HG03457 (cell line): ENCODE measurements at regions not wholly inside any gene's neighbourhood (a gene's known extent, or its start where the extent isn't known, plus 50 kb on each side); places are given as distances from the start of the nearest gene placed in this dataset.
"Not testable (repeated sequence)": the region's sequence is repeated elsewhere in the genome, so short reads cannot be mapped to it uniquely, and the experiment has no call there.

Experiments
- ATAC-seq: cut with Tn5 transposase; IDR thresholded peaks from one replicate; pipeline ENCODE4 v1.9.1; 2021; ENCODE audit warnings: moderate number of reproducible peaks; ENCODE audit not compliant: unreplicated experiment

DNA sequence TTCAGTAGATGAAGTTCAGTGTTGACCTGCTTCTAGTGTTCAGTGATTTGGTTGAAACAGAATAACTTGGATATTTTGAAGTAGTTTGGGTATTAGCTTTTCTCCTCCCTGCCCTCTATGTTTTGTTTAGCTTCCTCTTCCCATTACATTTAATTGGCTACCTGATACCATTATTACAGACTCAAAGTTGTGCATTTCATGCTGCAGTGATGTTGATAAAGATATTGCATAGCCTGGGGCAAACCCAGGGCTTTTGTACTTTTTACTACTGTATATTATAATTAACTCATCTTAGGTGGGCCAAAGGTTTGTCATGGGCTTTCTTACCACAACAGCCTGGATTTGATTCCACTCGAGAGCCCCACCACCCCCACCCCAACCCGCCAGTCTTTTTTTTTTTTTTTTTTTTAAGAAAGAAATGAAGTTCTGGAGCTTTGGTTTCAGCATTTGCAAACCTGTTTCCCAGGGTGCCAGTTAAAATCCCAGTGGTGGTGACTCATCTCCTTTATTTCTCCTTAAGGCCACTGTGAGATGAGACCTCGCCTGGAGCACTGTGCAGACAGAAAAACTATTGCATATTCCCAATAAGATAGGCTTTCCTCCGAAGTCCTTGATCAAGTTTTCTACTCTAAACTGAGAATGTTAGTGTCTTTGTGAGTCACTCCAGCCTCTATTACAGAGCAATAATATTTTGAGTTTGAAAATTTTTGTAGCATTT, 393.7 kb upstream of the FANCL start:
- no peak for ATAC-seq

DNA sequence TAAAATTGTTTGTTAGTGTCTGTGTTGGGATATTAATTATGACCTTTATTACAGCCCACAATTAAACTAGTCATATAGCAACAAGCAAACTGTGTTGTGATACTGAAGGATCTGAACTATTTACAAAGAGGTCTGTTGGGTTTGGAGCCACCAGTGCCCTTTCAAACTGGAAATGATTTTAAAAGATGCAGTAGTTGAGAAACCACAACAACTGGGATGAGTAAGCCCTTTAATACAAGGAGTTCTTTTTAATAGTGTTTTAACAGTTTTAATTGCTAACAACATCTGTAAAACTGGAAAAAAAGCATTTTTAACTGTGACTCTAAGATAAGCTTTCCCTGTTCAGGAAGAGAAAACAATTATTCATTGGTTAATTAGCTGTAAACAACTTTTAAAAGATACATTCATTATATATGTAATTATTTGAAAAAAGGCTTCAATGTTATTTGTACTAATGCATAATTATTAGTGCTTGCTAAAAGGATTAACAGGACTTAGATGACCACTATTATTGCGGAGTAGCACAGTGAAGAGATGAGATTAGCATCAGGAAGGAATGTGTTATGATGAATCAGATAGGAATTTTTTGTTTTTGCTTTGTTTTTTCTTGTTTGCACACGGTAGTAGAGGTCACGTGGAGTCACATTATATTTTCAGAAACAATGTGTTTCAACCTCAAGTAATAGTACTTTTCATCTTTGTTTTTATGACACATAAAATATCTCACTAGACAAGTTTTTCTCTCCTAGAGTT, 392.7 kb upstream of the FANCL start:
- ATAC-seq, result no peak

DNA sequence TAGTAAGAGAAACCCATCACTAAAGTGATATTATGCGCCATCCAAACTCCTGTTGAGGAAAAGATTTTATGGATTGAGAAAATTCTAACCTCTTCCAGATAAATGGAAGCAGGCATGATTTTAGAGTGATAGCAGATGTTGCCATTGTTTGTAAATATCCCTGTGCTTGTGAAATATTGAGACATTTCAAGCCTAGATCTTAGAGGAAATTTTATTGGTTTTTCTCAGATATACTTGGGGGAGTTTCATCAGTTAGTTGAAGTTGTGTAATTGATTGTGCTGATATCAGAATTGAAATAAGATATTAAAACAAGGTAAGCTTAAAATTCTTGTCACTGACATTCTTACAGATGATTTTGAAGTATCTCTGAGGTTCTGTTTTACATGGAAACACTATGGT, 390.9 kb upstream of the FANCL start:
- ATAC-seq, result no peak

GRCh38 chr2:58629545-58630119, 388.5 kb upstream of the FANCL start:
- ATAC-seq, result no peak

GRCh38 chr2:58620896-58621295, 379.8 kb upstream of the FANCL start:
- no peak for ATAC-seq

GRCh38 chr2:58620093-58620492, 379.0 kb upstream of the FANCL start:
- ATAC-seq, result no peak

DNA sequence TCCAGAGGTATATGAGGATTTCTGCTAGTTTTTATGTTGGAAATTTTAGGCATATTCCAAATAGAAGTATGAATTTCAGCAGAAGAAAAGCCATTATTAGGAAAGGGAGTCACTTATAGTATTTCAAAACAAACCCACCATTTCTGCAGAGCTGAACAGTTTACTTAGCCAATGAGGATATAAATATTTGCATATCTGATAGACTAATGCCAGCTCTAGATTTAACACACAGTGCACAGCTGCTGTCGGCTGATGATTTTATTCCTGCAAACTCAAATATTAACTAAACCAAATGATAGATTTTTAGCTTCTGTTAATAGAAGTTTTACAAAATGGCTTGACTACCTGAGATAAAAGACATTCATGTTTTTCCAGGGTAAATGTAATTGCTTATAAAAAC, 375.8 kb upstream of the FANCL start:
- no peak for ATAC-seq

DNA sequence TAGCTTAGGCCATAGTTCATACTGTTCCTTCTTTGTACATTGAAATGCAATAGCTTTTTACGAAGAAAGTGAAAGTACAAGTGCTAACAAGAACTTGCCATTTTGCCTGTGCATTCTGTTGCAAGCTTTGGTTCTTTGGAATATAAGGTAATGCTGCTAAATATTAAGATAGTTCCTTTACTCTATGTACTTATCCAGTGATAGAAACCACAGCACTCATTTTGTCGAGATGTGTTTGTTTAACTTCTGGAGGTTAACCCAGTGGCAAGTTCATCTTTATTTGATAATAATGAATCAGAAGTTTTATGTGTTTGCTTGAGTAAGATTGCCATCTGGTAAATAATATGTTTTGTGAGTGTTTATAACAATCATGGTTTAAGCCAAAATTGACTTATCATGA, 373.1 kb upstream of the FANCL start:
- no peak for ATAC-seq

DNA sequence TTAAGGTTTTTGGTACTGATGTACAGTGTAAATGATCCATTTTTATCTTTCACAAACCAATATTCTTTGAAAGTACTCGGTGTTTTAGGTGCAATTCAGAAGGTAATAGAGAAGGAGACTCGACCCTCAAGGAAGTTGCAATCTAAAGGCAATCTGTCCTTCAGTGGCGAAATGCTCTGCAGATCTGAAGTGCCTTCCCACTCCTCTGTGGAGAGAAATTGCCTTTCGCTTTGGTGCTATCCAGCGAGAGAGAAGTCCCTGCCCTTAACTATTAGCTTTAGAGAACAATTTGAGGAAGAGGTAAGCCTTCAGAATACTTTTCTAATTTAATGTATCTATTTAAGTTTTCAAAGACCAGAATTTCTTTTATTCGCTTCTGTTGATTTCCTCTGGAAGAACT, 371.8 kb upstream of the FANCL start:
- ATAC-seq, result no peak

- ATAC-seq, result no peak
These were observed 368.2 kb upstream of the FANCL start for GRCh38 chr2:58609326-58609725.

GRCh38 chr2:58608146-58608545, 367.0 kb upstream of the FANCL start:
- ATAC-seq, result no peak

- ATAC-seq, result no peak
These were observed 366.3 kb upstream of the FANCL start for GRCh38 chr2:58607448-58607847.

DNA sequence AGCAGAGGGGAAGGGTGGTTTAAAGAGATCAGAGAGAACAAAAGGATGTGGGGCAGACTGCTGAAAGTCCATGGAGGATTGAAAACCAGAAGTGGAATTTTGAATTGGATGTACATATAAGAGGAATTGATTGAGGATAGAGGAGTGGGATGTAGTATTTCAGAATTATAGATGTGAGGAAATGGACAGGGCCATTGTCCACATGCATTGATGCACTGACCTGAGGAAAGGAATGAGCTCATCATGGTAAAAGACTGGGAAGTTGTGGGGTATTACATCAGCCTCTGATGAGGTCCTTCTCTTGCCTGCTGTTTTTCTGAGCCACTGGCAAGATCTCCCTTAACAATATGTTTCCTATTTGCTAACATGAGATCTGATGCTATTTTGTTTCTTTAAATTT, 365.7 kb upstream of the FANCL start:
- no peak for ATAC-seq

- no peak for ATAC-seq
These were observed 363.0 kb upstream of the FANCL start for GRCh38 chr2:58604096-58604495.

DNA sequence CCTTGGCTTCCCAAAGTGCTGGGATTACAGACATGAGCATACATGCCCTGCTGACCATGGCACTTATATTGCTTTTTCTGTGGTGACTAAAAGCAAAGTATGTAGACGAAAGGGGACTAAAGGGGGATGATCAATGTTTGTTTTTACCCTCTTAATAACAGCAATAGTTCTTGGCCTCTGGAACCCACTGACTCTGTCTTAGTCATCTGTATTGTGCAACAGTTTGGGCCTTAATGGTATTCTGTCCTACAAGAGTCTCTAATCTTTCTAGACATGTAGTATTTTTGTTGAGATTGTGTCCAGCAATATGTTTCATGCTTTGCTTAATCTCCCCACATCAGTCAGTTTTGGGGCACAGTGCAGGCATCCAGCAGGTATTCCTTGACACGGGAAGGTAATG, 359.9 kb upstream of the FANCL start:
- no peak for ATAC-seq

GRCh38 chr2:58598171-58598570, 357.0 kb upstream of the FANCL start:
- ATAC-seq, result no peak

- ATAC-seq, result no peak
These were observed 354.6 kb upstream of the FANCL start for GRCh38 chr2:58595714-58596113.

GRCh38 chr2:58594762-58595161, 353.6 kb upstream of the FANCL start:
- ATAC-seq, result no peak

DNA sequence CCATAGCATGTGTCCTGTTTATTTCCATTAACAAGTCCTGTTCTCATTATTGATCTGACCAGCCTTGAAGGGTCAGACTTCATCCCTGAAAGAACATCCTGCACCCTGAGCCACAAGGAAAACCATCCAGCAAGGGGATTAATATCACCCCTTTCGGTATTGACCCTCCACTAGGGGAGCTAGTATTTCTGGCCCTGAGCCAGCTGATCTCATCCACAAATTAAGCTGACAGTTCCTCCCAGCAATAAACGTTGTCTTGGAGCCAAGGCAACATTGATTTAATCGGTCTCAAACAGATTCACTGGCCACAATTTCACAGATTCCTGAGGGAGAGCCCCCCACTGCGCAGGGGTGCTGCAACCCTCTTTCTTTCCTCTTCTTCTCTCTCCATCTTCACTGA, 353.1 kb upstream of the FANCL start:
- no peak for ATAC-seq

DNA sequence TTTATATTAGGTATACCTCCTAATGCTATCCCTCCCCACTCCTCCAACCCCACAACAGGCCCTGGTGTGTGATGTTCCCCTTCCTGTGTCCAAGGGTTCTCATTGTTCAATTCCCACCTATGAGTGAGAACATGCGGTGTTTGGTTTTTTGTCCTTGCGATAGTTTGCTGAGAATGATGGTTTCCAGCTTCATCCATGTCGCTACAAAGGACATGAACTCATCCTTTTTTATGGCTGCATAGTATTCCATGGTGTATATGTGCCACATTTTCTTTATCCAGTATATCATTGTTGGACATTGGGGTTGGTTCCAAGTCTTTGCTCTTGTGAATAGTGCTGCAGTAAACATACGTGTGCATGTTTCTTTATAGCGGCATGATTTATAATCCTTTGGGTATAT, 345.1 kb upstream of the FANCL start:
- ATAC-seq, result not testable (repeated sequence)

DNA sequence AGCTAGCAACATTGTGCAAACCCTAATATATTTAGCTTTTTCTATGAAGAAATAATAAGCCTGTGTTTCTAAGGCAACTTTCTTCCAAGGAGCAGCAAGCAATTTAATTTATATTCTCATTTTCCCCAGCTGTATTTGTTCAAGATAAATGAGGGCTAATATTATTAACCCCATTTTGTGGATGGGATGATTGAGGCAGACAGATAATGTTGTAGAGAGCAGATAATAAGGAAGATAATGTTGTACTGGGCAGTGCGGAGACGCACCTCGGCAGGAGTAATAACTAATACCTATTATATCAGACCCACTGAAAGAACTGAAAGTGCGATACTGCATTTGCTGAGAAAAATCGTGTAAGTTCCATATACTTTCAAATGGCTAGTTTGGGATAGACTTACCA, 344.1 kb upstream of the FANCL start:
- no peak for ATAC-seq

DNA sequence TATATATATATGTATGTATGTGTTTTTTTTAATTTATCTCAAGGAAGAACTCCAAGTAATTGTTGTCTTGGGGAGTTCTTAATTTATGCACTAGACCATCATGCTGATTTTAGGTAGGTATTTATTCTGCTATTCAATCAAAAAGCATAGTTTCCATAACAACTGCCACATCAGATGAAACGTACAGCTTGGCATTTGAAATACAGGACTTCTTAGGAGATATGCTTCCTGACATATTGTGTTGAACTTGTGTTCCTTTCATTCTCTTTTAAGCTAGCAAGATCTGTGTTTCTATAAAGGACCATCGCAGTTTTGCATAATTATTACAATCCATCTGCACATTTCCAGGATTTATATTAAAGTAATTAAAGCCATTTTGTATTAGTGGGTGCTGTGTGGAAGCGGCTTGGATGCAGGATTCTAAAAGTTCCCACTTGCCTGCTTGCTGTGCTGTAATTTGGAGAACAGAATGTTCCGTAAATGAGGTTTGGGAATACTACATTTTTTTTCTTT, 343.5 kb upstream of the FANCL start:
- ATAC-seq, result no peak
